Erythroblast (primary cell): ENCODE measurements at regions not wholly inside any gene's neighbourhood (a gene's known extent, or its start where the extent isn't known, plus 50 kb on each side); places are given as distances from the start of the nearest gene placed in this dataset.

Experiments
- GATA1 ChIP-seq: IDR thresholded peaks from 2 replicates; pipeline ENCODE4 v1.6.1; 2011; ENCODE audit warnings: low read depth, mild to moderate bottlenecking, control low read depth, low read length, moderate library complexity
- POLR2A ChIP-seq: IDR thresholded peaks from 2 replicates; pipeline ENCODE4 v1.6.1; 2011; ENCODE audit warnings: mild to moderate bottlenecking, low read length

DNA sequence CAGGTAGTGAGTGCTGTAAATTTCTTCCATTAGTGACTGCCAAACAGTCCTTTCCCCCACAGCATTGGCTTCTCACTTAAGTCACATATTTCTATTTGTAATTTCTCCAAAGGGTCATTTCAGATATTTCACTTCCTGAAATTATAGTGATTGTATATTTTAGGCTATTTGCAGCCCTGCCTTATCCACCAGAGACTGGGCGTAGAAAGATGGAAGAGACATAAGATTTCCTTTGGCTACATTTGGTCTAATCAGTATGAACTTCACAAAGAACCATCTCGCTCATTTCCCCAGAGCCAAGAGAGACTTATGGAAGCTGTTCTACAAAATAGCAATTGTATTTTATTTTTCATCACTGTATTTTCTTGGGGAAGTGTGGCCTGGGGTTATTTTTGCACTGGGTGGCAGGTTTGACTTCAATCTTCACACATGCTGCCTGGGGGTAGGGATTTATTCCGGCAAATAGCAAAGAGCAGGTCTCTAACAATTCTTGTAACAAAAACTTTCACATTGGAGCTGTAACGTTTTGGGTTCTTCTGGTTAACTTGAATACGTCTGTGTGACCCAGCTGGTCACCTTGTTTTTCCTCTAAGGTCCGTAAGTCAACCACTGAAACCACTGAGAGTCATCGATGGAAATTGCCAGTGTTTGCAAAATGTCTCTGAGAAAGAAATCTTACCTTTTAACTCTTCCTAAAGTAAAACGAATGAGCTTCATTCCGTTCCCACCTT lies 170.6 kb upstream of the SERPINE2 start:
- TF ChIP-seq POLR2A = no peak
- no peak for TF ChIP-seq GATA1
